Endothelial cell of umbilical vein (primary cell): ENCODE measurements at regions not wholly inside any gene's neighbourhood (a gene's known extent, or its start where the extent isn't known, plus 50 kb on each side); places are given as distances from the start of the nearest gene placed in this dataset.

ENCODE experiments used
- BruUV-seq: library from RNA; stranded (reverse); fragments of 400-500 nt; replicated peaks from 2 replicates; lab custom pipeline; 2021; lab: Mats Ljungman, UMichigan
- CTCF ChIA-PET: fragments of 300-600, 350-600 bp; sonication (Branson Sonifier 250); formaldehyde crosslinking; loops from one replicate; lab custom pipeline; 2021; ENCODE audit warnings: antibody characterized with exemption, inconsistent platforms; lab: Charles Lee
- POLR2A ChIA-PET: fragments of 300-600, 350-600 bp; sonication (Branson Sonifier 250); formaldehyde crosslinking; loops from one replicate; lab custom pipeline; 2021; ENCODE audit warnings: antibody characterized with exemption, inconsistent platforms; lab: Charles Lee
- DNase-seq: peaks from one replicate; pipeline ENCODE4 v3.0.0-alpha.2; 2011; ENCODE audit warnings: low read depth, low spot score
- FAIRE-seq: peaks from 2 replicates; lab custom pipeline; 2011; peaks lifted over from hg19 to GRCh38; lab: Jason Lieb, UNC
- H2AFZ ChIP-seq: 2 replicates; pipeline ENCODE4 v1.6.0; 2012; ENCODE audit warnings: low read depth, low read length, control low read depth, inconsistent platforms
- H3K27ac ChIP-seq: 2 replicates; pipeline ENCODE4 v1.5.1; 2011; ENCODE audit warnings: low read depth, mild to moderate bottlenecking, control low read depth, low read length, moderate library complexity; ENCODE audit not compliant: insufficient read depth
- H3K27me3 ChIP-seq, 2 experiments: 2 replicates each; pipeline versions ENCODE4 v1.6.0 to v1.6.1; 2011; ENCODE audit warnings: low read length in 2 of 2, mixed read lengths in 1 of 2; ENCODE audit not compliant: control insufficient read depth in 2 of 2, insufficient read depth in 2 of 2
- H3K36me3 ChIP-seq, 2 experiments: 2 replicates in 1 of 2; 3 replicates in 1 of 2; pipeline ENCODE4 v1.5.1; 2011; ENCODE audit warnings: low read length in 2 of 2, mild to moderate bottlenecking in 1 of 2, moderate library complexity in 1 of 2; ENCODE audit not compliant: control insufficient read depth in 2 of 2, insufficient read depth in 2 of 2; ENCODE audit errors: extremely low read depth in 1 of 2
- H3K4me1 ChIP-seq: 3 replicates; pipeline ENCODE4 v1.5.1; 2011; ENCODE audit warnings: mild to moderate bottlenecking, low read length; ENCODE audit not compliant: control insufficient read depth, insufficient read depth; ENCODE audit errors: extremely low read depth
- H3K4me2 ChIP-seq: 2 replicates; pipeline ENCODE4 v1.6.1; 2011; ENCODE audit warnings: low read length, control low read depth, mixed read lengths; ENCODE audit not compliant: insufficient read depth
- H3K4me3 ChIP-seq, 3 experiments: fragments of 200-600 bp in 1 of 3; sonication (generic), shearing (Covaris generic) in 1 of 3; replicated peaks in 1 of 3; 2 replicates each; pipeline ENCODE4 v1.5.1; 2011 to 2016; ENCODE audit warnings: control low read depth in 3 of 3, low read length in 3 of 3, mild to moderate bottlenecking in 2 of 3, inconsistent platforms in 1 of 3, low read depth in 1 of 3, moderate library complexity in 1 of 3; ENCODE audit not compliant: insufficient read depth in 1 of 3
- H3K79me2 ChIP-seq: 2 replicates; pipeline ENCODE4 v1.6.0; 2012; ENCODE audit warnings: low read length, inconsistent platforms; ENCODE audit not compliant: control insufficient read depth, insufficient read depth
- H3K9ac ChIP-seq: replicated peaks from 2 replicates; pipeline ENCODE3; 2011; ENCODE audit warnings: low read length, control low read depth; ENCODE audit not compliant: insufficient read depth; ENCODE audit errors: extremely low read depth
- H3K9me1 ChIP-seq: replicated peaks from 3 replicates; pipeline ENCODE4 v1.6.0; 2011; ENCODE audit warnings: mild to moderate bottlenecking, low read length; ENCODE audit not compliant: control insufficient read depth, insufficient read depth; ENCODE audit errors: extremely low read depth
- H3K9me3 ChIP-seq: replicated peaks from 2 replicates; pipeline ENCODE4 v1.5.1; 2012; ENCODE audit warnings: low read length, inconsistent platforms; ENCODE audit not compliant: control insufficient read depth, insufficient read depth
- H4K20me1 ChIP-seq: replicated peaks from 2 replicates; pipeline ENCODE3; 2011; ENCODE audit warnings: mild to moderate bottlenecking, low read length; ENCODE audit not compliant: control insufficient read depth, insufficient read depth; ENCODE audit errors: extremely low read depth
- CTCF ChIP-seq, 2 donors: IDR thresholded peaks; 1 replicate in 1 of 2; 2 replicates in 1 of 2; pipeline ENCODE4 v1.5.1; 2011; ENCODE audit warnings: low read length in 2 of 2, mild to moderate bottlenecking in 2 of 2, moderate library complexity in 2 of 2, control low read depth in 1 of 2, inconsistent platforms in 1 of 2, low read depth in 1 of 2; ENCODE audit not compliant: insufficient read depth in 1 of 2; ENCODE audit errors: extremely low read depth in 1 of 2
- EZH2 ChIP-seq: IDR thresholded peaks from 2 replicates; pipeline ENCODE4 v1.6.1; 2012; ENCODE audit warnings: borderline replicate concordance, low read depth, mild to moderate bottlenecking, moderate library complexity, low read length, inconsistent platforms; ENCODE audit not compliant: severe bottlenecking
- FOS ChIP-seq: IDR thresholded peaks from 2 replicates; pipeline ENCODE4 v1.6.1; 2011; ENCODE audit warnings: mild to moderate bottlenecking, low read length, moderate library complexity, borderline replicate concordance; ENCODE audit not compliant: insufficient read depth
- GATA2 ChIP-seq: IDR thresholded peaks from 2 replicates; pipeline ENCODE4 v1.7.0; 2011; ENCODE audit warnings: low read depth, mild to moderate bottlenecking, moderate library complexity, mixed read lengths, low read length; ENCODE audit not compliant: insufficient read length, insufficient read depth
- JUN ChIP-seq: IDR thresholded peaks from 2 replicates; pipeline ENCODE4 v1.6.1; 2011; ENCODE audit warnings: borderline replicate concordance, low read depth; ENCODE audit not compliant: insufficient read length, insufficient read depth
- MAX ChIP-seq: IDR thresholded peaks from 2 replicates; pipeline ENCODE4 v1.6.1; 2011; ENCODE audit not compliant: insufficient read depth, insufficient read length
- MYC ChIP-seq: IDR thresholded peaks from one replicate; pipeline ENCODE4 v1.6.1; 2011; ENCODE audit warnings: mild to moderate bottlenecking, low read depth, low read length
- POLR2A ChIP-seq: IDR thresholded peaks from 2 replicates; pipeline ENCODE4 v1.6.1; 2012; ENCODE audit warnings: low read depth, mild to moderate bottlenecking, control low read depth, low read length
- POLR2AphosphoS5 ChIP-seq: IDR thresholded peaks from 2 replicates; pipeline ENCODE4 v1.6.1; 2012; ENCODE audit warnings: low read depth, mild to moderate bottlenecking, control low read depth, low read length, moderate library complexity; ENCODE audit not compliant: insufficient read depth
- dilution Hi-C: fragments of 300-500 bp; cut with MboI; formaldehyde crosslinking; loops from one replicate; pipeline ENCODE4 v1.15.0; 2019; ENCODE audit warnings: low sequenced_read_pairs; ENCODE audit not compliant: extremely low pct_ligation_motif_present
- intact Hi-C: fragments of 100-400 bp; cut with micrococcal nuclease; formaldehyde crosslinking; loops from one replicate; pipeline ENCODE4 v1.10.0; 2022

- H3K4me1 ChIP-seq = no peaks in the 10 kb centered on the region
Observed at GRCh38 chr18:55041366-55041765, 82.1 kb upstream of the CCDC68 start.

More at GRCh38 chr18:55041366-55041765, 82.1 kb upstream of the CCDC68 start:
- Histone ChIP-seq H3K27me3 (peaks cover 3 to 26% of the 10 kb centered on the region in 2 experiments), H4K20me1 (no peaks in the 10 kb centered on the region), H3K79me2 (no peaks in the 10 kb centered on the region), H3K9me1 (no peaks in the 10 kb centered on the region), H3K9me3 (no peaks in the 10 kb centered on the region), H2AFZ (no peak overlapping the region), H3K9ac (no peak overlapping the region), H3K4me2 (no peak overlapping the region), H3K27ac (no peak overlapping the region), H3K36me3 (no peaks in the 10 kb centered on the region), H3K4me3 (no peak overlapping the region)
- intact Hi-C loops (no loop called here), dilution Hi-C loops (no loop called here)
- no TSS peak for BruUV-seq
- ChIA-PET CTCF (no interaction called here), POLR2A (no interaction called here)
- TF ChIP-seq POLR2AphosphoS5 (no peak), POLR2A (no peak), FOS (no peak), EZH2 (no peak), MAX (no peak), CTCF (IDR thresholded peaks at IDR 0.05; ENCODE audit: extremely low read depth in 1 of 2, insufficient read depth in 1 of 2, low read depth in 1 of 2, low read length in 2 of 2) (no peak), JUN (no peak), MYC (no peak), GATA2 (no peak)
- DNase-seq (no peak), FAIRE-seq (no peak)
